ENCODE measurements at regions not wholly inside any gene's neighbourhood (a gene's known extent, or its start where the extent isn't known, plus 50 kb on each side); places are given as distances from the start of the nearest gene placed in this dataset.

DNA sequence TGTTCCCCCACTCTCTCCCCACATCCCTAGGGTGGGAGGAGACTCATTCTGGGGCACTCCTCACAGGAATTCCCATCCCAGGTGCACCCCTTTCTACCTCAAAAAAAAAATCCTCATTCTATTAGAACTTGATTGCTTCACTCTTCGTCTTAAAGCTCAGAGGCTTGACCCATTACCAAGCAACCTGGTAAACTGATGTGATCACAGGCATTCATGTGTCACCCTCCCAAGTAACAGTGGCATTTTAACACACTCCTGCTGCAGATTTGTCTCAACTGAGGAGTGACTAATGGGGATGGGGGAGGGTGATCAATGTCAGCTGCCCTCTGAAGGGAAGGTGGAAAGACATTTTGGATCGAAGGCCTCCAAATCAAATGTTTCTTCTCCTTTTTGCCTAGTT, 78.1 kb upstream of the PTHLH start:
- in situ Hi-C loops (cut with HindIII; ENCODE audit: extremely low pct_ligation_motif_present, low pct_unique_long_range_greater_than_20kb) (no loop called here), intact Hi-C loops (cut with micrococcal nuclease; ENCODE audit: unreplicated experiment) (no loop called here)
- Histone ChIP-seq H3K4me1 (ENCODE audit: insufficient read depth, low read length) (no peaks in the 10 kb centered on the region), H3K36me3 (replicated peaks in 1 of 2; ENCODE audit: control insufficient read depth in 1 of 2, insufficient read depth in 2 of 2, low read length in 2 of 2) (no peaks in the 10 kb centered on the region), H3K79me2 (ENCODE audit: insufficient read depth, low read length) (no peaks in the 10 kb centered on the region), H4K20me1 (ENCODE audit: insufficient read depth, low read length) (no peaks in the 10 kb centered on the region), H3K4me2 (ENCODE audit: low read depth, low read length) (no peak overlapping the region), H3K27me3 (ENCODE audit: control insufficient read depth in 1 of 2, insufficient read depth in 2 of 2, low read length in 2 of 2) (no peaks in the 10 kb centered on the region; a peak in 1 of 5 replicates), H2AFZ (ENCODE audit: low read length) (no peak overlapping the region), H3K4me3 (replicated peaks in 1 of 3; ENCODE audit: insufficient read depth in 1 of 3, low read depth in 2 of 3, low read length in 3 of 3) (no peak overlapping the region), H3K27ac (ENCODE audit: extremely low read length, insufficient read depth, low read length) (no peak overlapping the region), H3K9ac (ENCODE audit: insufficient read depth, low read depth, low read length) (no peak overlapping the region), H3K9me3 (ENCODE audit: low read length) (no peaks in the 10 kb centered on the region)
- DNase-seq (ENCODE audit: low spot score) = no peak
- no peak for ATAC-seq
- TF ChIP-seq ZFP41 (CRISPR knock-in tag; IDR thresholded peaks at IDR 0.05; ENCODE audit: borderline replicate concordance) = no peak
- TF ChIP-seq ZNF136 (CRISPR knock-in tag; IDR thresholded peaks at IDR 0.05; ENCODE audit: low read depth) = no peak
- TF ChIP-seq ZNF7 (CRISPR knock-in tag; IDR thresholded peaks at IDR 0.05) = no peak
- TF ChIP-seq FOXP1 (IDR thresholded peaks at IDR 0.05) = no peak
- no peak for TF ChIP-seq FOXP1 (CRISPR knock-in tag; IDR thresholded peaks at IDR 0.05)
- no peak for TF ChIP-seq THYN1 (CRISPR knock-in tag; IDR thresholded peaks at IDR 0.05; ENCODE audit: borderline replicate concordance, low read depth)
- no peak for TF ChIP-seq SNRNP70 (IDR thresholded peaks at IDR 0.05; ENCODE audit: low read depth, low read length)
- TF ChIP-seq, protein P1, sequence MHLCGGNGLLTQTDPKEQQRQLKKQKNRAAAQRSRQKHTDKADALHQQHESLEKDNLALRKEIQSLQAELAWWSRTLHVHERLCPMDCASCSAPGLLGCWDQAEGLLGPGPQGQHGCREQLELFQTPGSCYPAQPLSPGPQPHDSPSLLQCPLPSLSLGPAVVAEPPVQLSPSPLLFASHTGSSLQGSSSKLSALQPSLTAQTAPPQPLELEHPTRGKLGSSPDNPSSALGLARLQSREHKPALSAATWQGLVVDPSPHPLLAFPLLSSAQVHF (CRISPR knock-in tag; IDR thresholded peaks at IDR 0.05) = no peak
- TF ChIP-seq, protein P2, sequence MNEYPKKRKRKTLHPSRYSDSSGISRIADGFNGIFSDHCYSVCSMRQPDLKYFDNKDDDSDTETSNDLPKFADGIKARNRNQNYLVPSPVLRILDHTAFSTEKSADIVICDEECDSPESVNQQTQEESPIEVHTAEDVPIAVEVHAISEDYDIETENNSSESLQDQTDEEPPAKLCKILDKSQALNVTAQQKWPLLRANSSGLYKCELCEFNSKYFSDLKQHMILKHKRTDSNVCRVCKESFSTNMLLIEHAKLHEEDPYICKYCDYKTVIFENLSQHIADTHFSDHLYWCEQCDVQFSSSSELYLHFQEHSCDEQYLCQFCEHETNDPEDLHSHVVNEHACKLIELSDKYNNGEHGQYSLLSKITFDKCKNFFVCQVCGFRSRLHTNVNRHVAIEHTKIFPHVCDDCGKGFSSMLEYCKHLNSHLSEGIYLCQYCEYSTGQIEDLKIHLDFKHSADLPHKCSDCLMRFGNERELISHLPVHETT (CRISPR knock-in tag; conservative IDR thresholded peaks at IDR 0.05) = no peak
- TF ChIP-seq ZNF326 (CRISPR knock-in tag; IDR thresholded peaks at IDR 0.05; ENCODE audit: borderline replicate concordance) = no peak
- TF ChIP-seq MYNN (CRISPR knock-in tag; IDR thresholded peaks at IDR 0.05; ENCODE audit: low read depth) = no peak
- TF ChIP-seq ZNF879 (CRISPR knock-in tag; IDR thresholded peaks at IDR 0.05) = no peak
- TF ChIP-seq, protein P3, sequence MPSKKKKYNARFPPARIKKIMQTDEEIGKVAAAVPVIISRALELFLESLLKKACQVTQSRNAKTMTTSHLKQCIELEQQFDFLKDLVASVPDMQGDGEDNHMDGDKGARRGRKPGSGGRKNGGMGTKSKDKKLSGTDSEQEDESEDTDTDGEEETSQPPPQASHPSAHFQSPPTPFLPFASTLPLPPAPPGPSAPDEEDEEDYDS (CRISPR knock-in tag; IDR thresholded peaks at IDR 0.05) = no peak
- no peak for TF ChIP-seq ZSCAN20 (CRISPR knock-in tag; IDR thresholded peaks at IDR 0.05; ENCODE audit: borderline replicate concordance)
- TF ChIP-seq, protein P4, sequence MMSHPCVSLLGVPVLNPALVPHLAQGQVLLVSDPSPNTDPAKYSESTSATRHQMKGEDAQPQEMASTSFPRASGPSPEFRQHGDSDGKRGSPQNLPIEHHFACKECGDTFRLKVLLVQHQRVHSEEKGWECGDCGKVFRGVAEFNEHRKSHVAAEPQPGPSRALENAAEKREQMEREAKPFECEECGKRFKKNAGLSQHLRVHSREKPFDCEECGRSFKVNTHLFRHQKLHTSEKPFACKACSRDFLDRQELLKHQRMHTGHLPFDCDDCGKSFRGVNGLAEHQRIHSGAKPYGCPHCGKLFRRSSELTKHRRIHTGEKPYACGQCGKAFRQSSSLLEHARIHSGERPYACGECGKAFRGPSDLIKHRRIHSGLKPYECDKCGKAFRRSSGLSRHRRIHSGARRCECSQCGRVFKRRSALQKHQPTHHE (CRISPR knock-in tag; IDR thresholded peaks at IDR 0.05; ENCODE audit: borderline replicate concordance) = no peak
- TF ChIP-seq, protein P5, sequence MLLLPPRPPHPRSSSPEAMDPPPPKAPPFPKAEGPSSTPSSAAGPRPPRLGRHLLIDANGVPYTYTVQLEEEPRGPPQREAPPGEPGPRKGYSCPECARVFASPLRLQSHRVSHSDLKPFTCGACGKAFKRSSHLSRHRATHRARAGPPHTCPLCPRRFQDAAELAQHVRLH (CRISPR knock-in tag; IDR thresholded peaks at IDR 0.05; ENCODE audit: borderline replicate concordance, low read depth) = no peak
- TF ChIP-seq ADNP (CRISPR knock-in tag; IDR thresholded peaks at IDR 0.05) = no peak
- TF ChIP-seq, protein P6, sequence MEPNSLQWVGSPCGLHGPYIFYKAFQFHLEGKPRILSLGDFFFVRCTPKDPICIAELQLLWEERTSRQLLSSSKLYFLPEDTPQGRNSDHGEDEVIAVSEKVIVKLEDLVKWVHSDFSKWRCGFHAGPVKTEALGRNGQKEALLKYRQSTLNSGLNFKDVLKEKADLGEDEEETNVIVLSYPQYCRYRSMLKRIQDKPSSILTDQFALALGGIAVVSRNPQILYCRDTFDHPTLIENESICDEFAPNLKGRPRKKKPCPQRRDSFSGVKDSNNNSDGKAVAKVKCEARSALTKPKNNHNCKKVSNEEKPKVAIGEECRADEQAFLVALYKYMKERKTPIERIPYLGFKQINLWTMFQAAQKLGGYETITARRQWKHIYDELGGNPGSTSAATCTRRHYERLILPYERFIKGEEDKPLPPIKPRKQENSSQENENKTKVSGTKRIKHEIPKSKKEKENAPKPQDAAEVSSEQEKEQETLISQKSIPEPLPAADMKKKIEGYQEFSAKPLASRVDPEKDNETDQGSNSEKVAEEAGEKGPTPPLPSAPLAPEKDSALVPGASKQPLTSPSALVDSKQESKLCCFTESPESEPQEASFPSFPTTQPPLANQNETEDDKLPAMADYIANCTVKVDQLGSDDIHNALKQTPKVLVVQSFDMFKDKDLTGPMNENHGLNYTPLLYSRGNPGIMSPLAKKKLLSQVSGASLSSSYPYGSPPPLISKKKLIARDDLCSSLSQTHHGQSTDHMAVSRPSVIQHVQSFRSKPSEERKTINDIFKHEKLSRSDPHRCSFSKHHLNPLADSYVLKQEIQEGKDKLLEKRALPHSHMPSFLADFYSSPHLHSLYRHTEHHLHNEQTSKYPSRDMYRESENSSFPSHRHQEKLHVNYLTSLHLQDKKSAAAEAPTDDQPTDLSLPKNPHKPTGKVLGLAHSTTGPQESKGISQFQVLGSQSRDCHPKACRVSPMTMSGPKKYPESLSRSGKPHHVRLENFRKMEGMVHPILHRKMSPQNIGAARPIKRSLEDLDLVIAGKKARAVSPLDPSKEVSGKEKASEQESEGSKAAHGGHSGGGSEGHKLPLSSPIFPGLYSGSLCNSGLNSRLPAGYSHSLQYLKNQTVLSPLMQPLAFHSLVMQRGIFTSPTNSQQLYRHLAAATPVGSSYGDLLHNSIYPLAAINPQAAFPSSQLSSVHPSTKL (CRISPR knock-in tag; IDR thresholded peaks at IDR 0.05) = no peak
- no peak for FAIRE-seq
- ChIA-PET CTCF (ENCODE audit: low intra/inter-chr PET ratio, low total read pairs) (no interaction called here), POLR2A (no interaction called here)
- WGBS (ENCODE audit: low lambda C conversion rate) = 0% methylated on average over 2 of the region's 2 CpGs
- BruUV-seq (replicated peaks) = no TSS peak
